HG02798 (cell line): ENCODE measurements at regions not wholly inside any gene's neighbourhood (a gene's known extent, or its start where the extent isn't known, plus 50 kb on each side); places are given as distances from the start of the nearest gene placed in this dataset.
A peak's percentile ranks its signal among the peaks of the same experiment; 100 is the strongest.

Experiments
- ATAC-seq: cut with Tn5 transposase; IDR thresholded peaks from one replicate; pipeline ENCODE4 v1.9.1; 2021; ENCODE audit warnings: mild to moderate bottlenecking; ENCODE audit not compliant: unreplicated experiment, poor library complexity

DNA sequence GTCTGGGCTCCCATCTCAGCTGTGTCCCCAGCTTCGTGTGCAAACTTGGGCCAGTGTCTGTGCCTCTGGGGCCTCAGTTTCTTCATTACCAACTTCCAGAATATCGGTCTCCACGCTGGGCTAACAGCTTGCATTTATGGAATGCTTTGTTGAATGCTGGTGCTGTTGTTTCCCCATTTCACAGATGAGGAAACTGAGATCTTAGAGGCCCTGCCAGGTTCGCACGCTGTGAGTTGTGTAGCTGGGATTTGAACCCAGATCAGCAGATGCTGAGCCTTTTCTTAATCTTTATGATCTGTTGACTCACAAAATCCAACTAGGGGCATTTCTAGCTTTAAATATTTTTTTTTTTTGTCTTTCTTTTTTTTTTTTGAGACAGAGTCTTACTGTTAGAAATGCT, 101.5 kb upstream of the STX18 start:
- ATAC-seq = no peak

DNA sequence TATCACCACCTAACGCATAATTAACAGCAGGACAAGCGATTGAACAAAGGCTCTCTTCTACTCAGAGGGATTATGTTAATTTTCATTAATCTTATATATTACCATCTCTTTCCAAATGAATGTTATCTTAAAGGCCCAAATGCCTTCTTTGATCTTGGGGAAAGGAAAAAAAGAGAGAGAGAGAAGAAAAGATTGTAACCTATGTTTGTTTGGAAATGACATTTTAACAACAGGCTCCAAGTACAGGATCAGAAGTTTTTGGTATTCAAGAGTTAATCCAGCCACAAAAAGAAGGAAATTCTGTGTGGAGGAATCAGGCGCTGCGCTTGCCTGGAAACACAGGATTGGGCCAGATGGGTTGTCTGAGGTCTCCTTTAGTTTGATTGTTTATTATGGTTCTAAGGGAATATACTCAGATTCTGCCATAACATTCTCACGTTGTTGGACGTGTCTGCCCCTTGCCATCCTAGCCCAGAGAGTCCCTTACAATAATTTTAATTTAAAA, 100.7 kb upstream of the STX18 start:
- ATAC-seq = no peak

- ATAC-seq = no peak
These were observed 100.0 kb upstream of the STX18 start for GRCh38 chr4:4641661-4642495.

- ATAC-seq = no peak
These were observed 99.4 kb upstream of the STX18 start for GRCh38 chr4:4641254-4641653.

GRCh38 chr4:4640692-4641091, 98.8 kb upstream of the STX18 start:
- no peak for ATAC-seq

- no peak for ATAC-seq
These were observed 97.5 kb upstream of the STX18 start for GRCh38 chr4:4639370-4639769.

GRCh38 chr4:4637710-4638109, 95.9 kb upstream of the STX18 start:
- ATAC-seq = peak; percentile 69

DNA sequence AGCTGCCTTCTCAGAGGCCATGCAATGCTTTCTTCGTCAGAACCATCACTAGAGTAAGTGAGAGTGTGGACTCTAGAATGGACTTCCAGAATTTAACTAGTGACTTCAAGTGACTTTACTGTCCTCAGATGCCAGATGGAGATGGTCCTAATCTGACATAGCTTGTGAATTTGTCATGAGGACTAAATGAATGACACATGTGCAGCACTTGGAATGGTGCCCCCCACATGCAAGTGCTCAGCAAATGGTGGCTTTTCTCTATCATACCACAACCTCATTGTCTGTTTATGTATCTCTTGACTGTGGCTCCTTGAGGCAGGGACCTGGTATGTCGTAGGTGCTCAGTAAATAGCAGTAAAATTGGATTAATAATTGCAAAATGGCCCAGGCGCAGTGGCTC, 91.6 kb upstream of the STX18 start:
- ATAC-seq = no peak

GRCh38 chr4:4631150-4631549, 89.3 kb upstream of the STX18 start:
- peak; percentile 88 for ATAC-seq

DNA sequence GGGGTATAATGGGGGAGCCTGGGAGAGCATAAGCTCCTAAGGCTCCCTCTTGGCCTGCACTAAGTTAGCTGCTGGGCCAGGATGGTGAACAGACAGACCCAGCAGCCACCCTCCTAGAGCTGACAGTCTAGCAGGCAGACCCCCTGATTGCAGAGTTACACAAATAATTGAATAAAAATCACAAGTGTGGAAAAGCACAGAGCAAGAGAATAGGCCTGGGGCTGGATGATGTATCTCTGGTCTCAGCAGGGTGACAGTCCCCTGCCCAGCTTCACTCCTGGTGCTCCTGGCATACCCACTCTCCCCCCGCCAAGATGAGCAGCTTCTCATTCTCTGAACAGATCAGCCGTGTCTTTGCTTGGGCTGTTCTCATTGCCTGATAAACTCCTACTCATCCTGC, 86.1 kb upstream of the STX18 start:
- ATAC-seq = no peak

DNA sequence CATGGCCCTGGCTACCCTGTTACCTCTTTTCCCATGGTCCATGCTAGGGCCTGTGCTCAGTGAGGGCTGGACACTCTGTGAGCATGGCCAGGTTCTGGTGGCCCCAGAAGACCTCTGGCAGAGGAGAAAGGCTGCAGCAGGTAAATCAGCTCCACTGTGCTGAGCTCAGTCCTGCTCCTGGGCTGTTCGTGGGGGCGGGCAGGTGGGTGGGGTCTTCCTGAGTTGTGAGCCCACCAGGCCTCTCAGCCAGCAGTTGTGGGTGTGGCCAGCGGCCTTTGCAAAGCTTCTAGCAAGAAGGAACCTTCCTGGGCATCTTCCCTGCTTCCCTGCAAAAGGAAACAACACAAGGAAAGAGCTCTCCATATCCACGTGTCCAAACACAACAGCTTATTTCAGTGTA, 85.3 kb upstream of the STX18 start:
- ATAC-seq = no peak

DNA sequence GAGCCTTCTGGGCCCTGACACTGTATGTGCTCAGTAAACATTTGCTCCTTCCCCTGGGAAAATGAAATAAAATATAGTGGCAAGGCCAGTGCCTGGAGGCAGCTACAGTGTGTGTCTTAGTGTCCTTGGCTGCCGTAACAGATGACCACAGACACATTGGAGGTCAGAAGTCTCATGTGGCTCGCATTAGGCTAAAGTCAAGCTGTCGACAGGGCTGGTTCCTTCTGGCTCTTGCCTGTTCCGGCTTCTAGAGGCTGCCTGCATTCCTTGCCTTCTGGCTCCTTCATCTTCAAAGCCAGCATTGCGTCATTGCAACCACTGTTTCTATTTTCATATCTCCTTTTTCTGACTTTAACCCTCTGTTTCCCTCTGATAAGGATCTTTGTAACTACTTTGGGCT, 83.6 kb upstream of the STX18 start:
- no peak for ATAC-seq

DNA sequence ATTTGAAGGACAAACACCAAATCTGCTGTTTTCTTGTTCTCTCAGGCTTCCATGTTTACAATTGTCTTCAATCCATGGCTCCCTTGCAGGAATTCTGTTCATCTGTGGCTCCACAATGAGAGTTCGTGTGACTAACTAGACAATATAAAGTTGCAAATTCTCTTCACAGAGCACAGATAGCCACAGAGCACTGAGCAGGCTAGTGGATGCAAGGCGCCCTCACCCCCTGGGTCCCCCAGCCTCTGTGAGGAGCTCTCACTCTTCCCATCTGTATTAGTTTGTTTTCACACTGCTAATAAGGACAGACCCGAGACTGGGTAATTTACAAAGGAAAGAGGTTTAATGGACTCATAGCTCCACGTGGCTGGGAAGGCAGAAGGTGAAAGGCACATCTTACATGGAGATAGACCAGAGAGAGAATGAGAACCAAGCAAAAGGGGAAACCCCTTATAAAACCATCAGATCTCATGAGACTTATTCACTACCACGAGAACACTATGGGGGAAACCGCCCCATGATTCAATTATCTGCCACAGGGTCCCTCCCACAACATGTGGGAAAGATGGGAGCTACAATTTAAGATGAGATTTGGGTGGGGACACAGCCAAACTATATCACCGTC, 82.5 kb upstream of the STX18 start:
- no peak for ATAC-seq

DNA sequence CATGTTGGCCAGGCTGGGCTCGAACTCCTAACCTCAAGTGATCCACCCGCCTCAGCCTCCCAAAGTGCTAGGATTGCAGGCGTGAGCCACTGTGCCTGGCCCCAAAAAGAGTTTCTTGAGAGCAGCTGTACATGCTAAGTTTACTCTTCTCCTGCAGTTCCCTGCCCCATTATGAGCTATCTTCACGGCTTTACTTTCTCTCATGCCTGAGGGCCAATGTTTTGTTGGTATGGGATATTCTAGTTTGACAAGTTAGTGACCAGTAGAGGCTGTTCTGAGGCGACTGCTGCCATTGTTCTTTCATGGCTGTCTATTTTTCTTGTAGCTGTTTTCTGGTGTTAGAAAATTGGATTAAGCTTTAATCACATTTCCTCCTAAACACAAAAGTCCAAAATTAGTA, 78.0 kb upstream of the STX18 start:
- ATAC-seq = no peak

GRCh38 chr4:4618847-4619246, 77.0 kb upstream of the STX18 start:
- ATAC-seq = no peak

DNA sequence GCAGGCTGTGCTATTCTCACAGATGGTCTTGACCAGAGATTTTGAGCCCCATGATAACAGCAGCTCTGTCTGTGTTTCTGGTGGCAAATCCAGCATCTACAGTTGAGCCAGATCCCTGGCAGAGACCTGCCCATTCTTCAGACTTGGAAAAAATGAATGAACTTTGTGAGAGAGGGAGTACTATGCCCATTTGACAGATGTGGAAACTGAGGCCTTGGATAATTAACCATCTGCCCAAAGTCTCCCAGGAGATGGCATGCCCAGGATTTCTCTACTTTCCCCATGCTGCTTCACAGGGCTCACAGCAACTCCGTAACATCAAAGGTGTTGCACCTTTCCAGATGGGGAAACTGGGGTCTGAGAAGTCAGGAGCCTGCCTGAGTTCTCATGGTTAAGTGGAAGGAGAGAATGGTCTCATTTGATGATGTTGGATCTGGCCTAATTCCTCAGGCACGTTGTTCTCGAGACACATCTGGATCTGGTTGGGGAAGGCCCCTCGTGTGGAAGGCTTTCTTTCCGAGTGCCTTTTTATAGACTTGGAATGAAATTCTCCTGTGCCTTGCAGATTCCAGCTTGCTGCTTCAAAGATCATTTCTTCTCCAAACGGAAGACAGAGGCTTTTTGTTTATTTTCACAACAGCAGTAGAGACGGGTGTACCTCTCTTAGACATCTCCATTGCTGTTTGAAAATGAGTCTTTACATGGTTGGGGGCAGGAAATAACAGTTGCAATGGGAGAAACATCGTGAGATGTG, 73.3 kb upstream of the STX18 start:
- ATAC-seq = no peak

GRCh38 chr4:4613641-4614286, 71.9 kb upstream of the STX18 start:
- no peak for ATAC-seq

DNA sequence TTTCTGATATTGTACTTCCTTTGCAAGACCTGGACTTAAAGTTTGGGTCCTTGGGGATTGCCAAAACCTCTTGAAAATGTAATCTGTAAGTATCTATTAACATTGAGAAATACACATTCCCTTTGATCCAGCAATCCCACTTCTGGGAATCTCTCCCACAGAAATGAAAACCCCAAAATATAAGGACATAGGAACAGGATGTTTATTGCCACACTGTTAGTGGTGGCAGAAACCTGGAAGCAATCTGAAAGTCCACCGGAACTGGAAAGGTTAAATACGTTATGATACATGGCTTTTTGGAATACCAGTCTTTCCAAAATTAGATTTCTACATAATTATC, 71.2 kb upstream of the STX18 start:
- ATAC-seq = no peak

GRCh38 chr4:4610672-4611071, 68.8 kb upstream of the STX18 start:
- ATAC-seq = no peak

DNA sequence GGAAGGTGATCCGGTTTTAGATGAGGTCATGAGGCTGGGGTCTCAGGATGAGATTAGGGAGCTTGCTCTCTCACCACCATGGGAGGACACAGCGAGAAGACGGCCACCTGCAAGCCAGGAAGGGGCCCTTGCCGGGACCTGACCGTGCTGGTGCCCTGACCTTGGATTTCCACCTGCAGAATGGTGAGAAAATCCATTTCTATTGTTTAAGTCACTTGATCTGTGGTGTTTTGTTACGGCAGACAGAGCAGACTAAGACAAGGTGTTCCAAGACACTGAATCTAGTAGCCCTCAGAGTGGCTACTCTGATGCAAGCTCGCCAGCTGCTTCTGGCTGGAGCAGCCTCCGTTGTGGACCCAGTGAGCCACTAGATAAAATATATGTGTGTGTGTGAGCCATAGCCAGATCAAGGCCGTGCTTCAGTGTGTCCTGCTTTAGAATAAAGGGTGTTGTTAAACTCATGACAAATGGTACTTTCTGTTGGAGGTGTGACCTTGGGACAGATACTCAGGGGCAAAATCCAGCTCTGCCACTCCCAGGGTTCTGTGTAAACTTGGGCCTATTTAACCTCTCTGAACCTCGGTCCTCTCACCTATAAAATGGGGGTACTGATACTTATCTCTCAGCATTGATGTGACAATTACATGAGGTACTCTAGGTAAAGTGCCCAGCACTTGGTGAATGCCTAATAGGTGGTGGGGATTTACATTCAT, 67.9 kb upstream of the STX18 start:
- ATAC-seq = no peak
